A549 (cell line): ENCODE measurements at regions not wholly inside any gene's neighbourhood (a gene's known extent, or its start where the extent isn't known, plus 50 kb on each side); places are given as distances from the start of the nearest gene placed in this dataset.
"Not testable (repeated sequence)": the region's sequence is repeated elsewhere in the genome, so short reads cannot be mapped to it uniquely, and the experiment has no call there.

Experiments
- ATAC-seq, 2 experiments: fragments of 200-7000 bp in 1 of 2; fragments of >200 bp in 1 of 2; cut with Nextera tagmentation in 1 of 2; cut with Tn5 transposase in 1 of 2; 3 replicates each; pipeline versions ENCODE4 v1.8.0 to v1.9.1; 2018 to 2020; ENCODE audit warnings: mild to moderate bottlenecking in 1 of 2, moderate library complexity in 1 of 2
- CTCF ChIA-PET: fragments of 300-600 bp; sonication (Branson Sonifier 250); formaldehyde crosslinking; extraction: SDS; loops from one replicate; lab custom pipeline; 2021; ENCODE audit warnings: antibody characterized with exemption, inconsistent platforms; lab: Yijun Ruan, JAX
- POLR2A ChIA-PET: fragments of 350-600 bp; formaldehyde crosslinking; extraction: SDS; loops from one replicate; lab custom pipeline; 2021; ENCODE audit warnings: antibody characterized with exemption, inconsistent platforms; lab: Yijun Ruan, JAX
- DNase-seq, 2 experiments: peaks; one replicate each; pipeline versions ENCODE4 v3.0.0 to v3.0.0-alpha.2; 2011 to 2016; ENCODE audit warnings: low read depth in 1 of 2, low spot score in 1 of 2
- FAIRE-seq: peaks from 2 replicates; lab custom pipeline; 2011; peaks lifted over from hg19 to GRCh38; lab: Jason Lieb, UNC
- H3K27ac ChIP-seq, 2 experiments: fragments of >200 bp; sonication (Bioruptor Twin); formaldehyde crosslinking; 3 replicates each; pipeline ENCODE4 v1.5.1; 2016 to 2017
- H3K4me1 ChIP-seq: fragments of >200 bp; sonication (Bioruptor Twin); formaldehyde crosslinking; 3 replicates; pipeline ENCODE4 v1.6.1; 2016
- H3K4me2 ChIP-seq: fragments of >200 bp; sonication (Bioruptor Twin); formaldehyde crosslinking; 3 replicates; pipeline ENCODE4 v1.6.1; 2016
- H3K4me3 ChIP-seq: fragments of >200 bp; sonication (Bioruptor Twin); formaldehyde crosslinking; 3 replicates; pipeline ENCODE4 v1.5.1; 2016
- H3K9me3 ChIP-seq: fragments of >200 bp; sonication (Bioruptor Twin); formaldehyde crosslinking; 3 replicates; pipeline ENCODE4 v1.6.1; 2016
- CBX2 ChIP-seq: fragments of 200-600 bp; sonication (generic); IDR thresholded peaks from 2 replicates; pipeline ENCODE4 v1.6.1; 2016; ENCODE audit warnings: low read depth, mild to moderate bottlenecking, borderline replicate concordance
- CEBPB ChIP-seq, 2 experiments: fragments of >200 bp in 1 of 2; sonication (Bioruptor Twin) in 1 of 2; formaldehyde crosslinking in 1 of 2; IDR thresholded peaks; 2 replicates each; pipeline ENCODE4 v1.6.1; 2012 to 2016
- EHF ChIP-seq: fragments of 250-450 bp; sonication (Bioruptor Pico); IDR thresholded peaks from 2 replicates; pipeline ENCODE4 v1.5.0; 2020; ENCODE audit warnings: mild to moderate bottlenecking
- ESRRA ChIP-seq: fragments of 150-350 bp; IDR thresholded peaks from 2 replicates; pipeline ENCODE4 v1.6.1; 2014; ENCODE audit warnings: mild to moderate bottlenecking, low read length, borderline replicate concordance
- FOXS1 ChIP-seq: fragments of 250-450 bp; sonication (Bioruptor Pico); IDR thresholded peaks from 2 replicates; pipeline ENCODE4 v1.5.0; 2020; ENCODE audit warnings: mild to moderate bottlenecking, moderate library complexity
- HOXB13 ChIP-seq: fragments of 250-450 bp; sonication (Bioruptor Pico); IDR thresholded peaks from 2 replicates; pipeline ENCODE4 v1.5.0; 2020; ENCODE audit warnings: low read depth, mild to moderate bottlenecking, moderate library complexity
- NPAS2 ChIP-seq: fragments of 250-450 bp; sonication (Bioruptor Pico); IDR thresholded peaks from 2 replicates; pipeline ENCODE4 v1.8.0; 2022; ENCODE audit warnings: mild to moderate bottlenecking, moderate library complexity, borderline replicate concordance
- POLR2AphosphoS2 ChIP-seq: conservative IDR thresholded peaks from 2 replicates; pipeline ENCODE4 v1.6.1; 2012; ENCODE audit warnings: low read length, improper control_type of control experiment, inconsistent platforms
- RFX5 ChIP-seq: fragments of 450-650 bp; IDR thresholded peaks from 2 replicates; pipeline ENCODE4 v1.7.1; 2014; ENCODE audit warnings: antibody characterized with exemption, mild to moderate bottlenecking, moderate library complexity
- SMC3 ChIP-seq: fragments of >200 bp; sonication (Bioruptor Twin); formaldehyde crosslinking; IDR thresholded peaks from 3 replicates; pipeline ENCODE4 v1.6.1; 2018; ENCODE audit warnings: inconsistent platforms
- SREBF2 ChIP-seq: fragments of 450-650 bp; IDR thresholded peaks from 2 replicates; pipeline ENCODE4 v1.6.1; 2014; ENCODE audit warnings: mild to moderate bottlenecking, moderate library complexity
- ZSCAN20 ChIP-seq: fragments of 250-450 bp; sonication (Bioruptor Pico); IDR thresholded peaks from 2 replicates; pipeline ENCODE4 v1.8.0; 2022; ENCODE audit warnings: mild to moderate bottlenecking, moderate library complexity
- WGBS: methylation state at CpG from one replicate; pipeline ENCODE4 v1.1.6; 2017; ENCODE audit errors: missing lambda C conversion rate; 5-methylcytosine and 5-hydroxymethylcytosine counted together
- TF ChIP-seq, protein P1 (sequence below): fragments of 250-450 bp; sonication (Bioruptor Pico); IDR thresholded peaks from 2 replicates; pipeline ENCODE4 v1.5.0; 2020; ENCODE audit warnings: low read depth, mild to moderate bottlenecking, moderate library complexity
- TF ChIP-seq, protein P2 (sequence below): fragments of 150-350 bp; IDR thresholded peaks from 2 replicates; pipeline ENCODE4 v1.6.1; 2014; ENCODE audit warnings: low read depth, mild to moderate bottlenecking, low read length
- TF ChIP-seq, protein P3 (sequence below): fragments of 450-650 bp; IDR thresholded peaks from 2 replicates; pipeline ENCODE4 v1.6.1; 2014; ENCODE audit warnings: antibody characterized with exemption
- TF ChIP-seq, protein P4 (sequence below): fragments of >200 bp; sonication (Bioruptor Twin); formaldehyde crosslinking; IDR thresholded peaks from 3 replicates; pipeline ENCODE4 v1.6.1; 2016
- TF ChIP-seq, protein P5 (sequence below): IDR thresholded peaks from 2 replicates; pipeline ENCODE4 v1.6.1; 2012

- DNase-seq (no peak), ATAC-seq (no peak)
- TF ChIP-seq, protein P1, sequence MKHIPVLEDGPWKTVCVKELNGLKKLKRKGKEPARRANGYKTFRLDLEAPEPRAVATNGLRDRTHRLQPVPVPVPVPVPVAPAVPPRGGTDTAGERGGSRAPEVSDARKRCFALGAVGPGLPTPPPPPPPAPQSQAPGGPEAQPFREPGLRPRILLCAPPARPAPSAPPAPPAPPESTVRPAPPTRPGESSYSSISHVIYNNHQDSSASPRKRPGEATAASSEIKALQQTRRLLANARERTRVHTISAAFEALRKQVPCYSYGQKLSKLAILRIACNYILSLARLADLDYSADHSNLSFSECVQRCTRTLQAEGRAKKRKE (CRISPR knock-in tag): no peak
- TF ChIP-seq, protein P2, sequence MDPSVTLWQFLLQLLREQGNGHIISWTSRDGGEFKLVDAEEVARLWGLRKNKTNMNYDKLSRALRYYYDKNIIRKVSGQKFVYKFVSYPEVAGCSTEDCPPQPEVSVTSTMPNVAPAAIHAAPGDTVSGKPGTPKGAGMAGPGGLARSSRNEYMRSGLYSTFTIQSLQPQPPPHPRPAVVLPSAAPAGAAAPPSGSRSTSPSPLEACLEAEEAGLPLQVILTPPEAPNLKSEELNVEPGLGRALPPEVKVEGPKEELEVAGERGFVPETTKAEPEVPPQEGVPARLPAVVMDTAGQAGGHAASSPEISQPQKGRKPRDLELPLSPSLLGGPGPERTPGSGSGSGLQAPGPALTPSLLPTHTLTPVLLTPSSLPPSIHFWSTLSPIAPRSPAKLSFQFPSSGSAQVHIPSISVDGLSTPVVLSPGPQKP: no peak
- no peak for TF ChIP-seq ESRRA
- TF ChIP-seq CBX2: no peak
- TF ChIP-seq RFX5: no peak
- TF ChIP-seq HOXB13 (CRISPR knock-in tag): no peak
- TF ChIP-seq SREBF2: no peak
- TF ChIP-seq CEBPB (IDR thresholded peaks at IDR 0.05): no peak
- TF ChIP-seq NPAS2 (CRISPR knock-in tag): no peak
- TF ChIP-seq, protein P3, sequence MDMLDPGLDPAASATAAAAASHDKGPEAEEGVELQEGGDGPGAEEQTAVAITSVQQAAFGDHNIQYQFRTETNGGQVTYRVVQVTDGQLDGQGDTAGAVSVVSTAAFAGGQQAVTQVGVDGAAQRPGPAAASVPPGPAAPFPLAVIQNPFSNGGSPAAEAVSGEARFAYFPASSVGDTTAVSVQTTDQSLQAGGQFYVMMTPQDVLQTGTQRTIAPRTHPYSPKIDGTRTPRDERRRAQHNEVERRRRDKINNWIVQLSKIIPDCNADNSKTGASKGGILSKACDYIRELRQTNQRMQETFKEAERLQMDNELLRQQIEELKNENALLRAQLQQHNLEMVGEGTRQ: no peak
- no peak for TF ChIP-seq EHF (CRISPR knock-in tag)
- TF ChIP-seq SMC3: no peak
- TF ChIP-seq ZSCAN20 (CRISPR knock-in tag): no peak
- TF ChIP-seq, protein P4, sequence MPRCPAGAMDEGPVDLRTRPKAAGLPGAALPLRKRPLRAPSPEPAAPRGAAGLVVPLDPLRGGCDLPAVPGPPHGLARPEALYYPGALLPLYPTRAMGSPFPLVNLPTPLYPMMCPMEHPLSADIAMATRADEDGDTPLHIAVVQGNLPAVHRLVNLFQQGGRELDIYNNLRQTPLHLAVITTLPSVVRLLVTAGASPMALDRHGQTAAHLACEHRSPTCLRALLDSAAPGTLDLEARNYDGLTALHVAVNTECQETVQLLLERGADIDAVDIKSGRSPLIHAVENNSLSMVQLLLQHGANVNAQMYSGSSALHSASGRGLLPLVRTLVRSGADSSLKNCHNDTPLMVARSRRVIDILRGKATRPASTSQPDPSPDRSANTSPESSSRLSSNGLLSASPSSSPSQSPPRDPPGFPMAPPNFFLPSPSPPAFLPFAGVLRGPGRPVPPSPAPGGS: no peak
- TF ChIP-seq POLR2AphosphoS2: no peak
- TF ChIP-seq, protein P5, sequence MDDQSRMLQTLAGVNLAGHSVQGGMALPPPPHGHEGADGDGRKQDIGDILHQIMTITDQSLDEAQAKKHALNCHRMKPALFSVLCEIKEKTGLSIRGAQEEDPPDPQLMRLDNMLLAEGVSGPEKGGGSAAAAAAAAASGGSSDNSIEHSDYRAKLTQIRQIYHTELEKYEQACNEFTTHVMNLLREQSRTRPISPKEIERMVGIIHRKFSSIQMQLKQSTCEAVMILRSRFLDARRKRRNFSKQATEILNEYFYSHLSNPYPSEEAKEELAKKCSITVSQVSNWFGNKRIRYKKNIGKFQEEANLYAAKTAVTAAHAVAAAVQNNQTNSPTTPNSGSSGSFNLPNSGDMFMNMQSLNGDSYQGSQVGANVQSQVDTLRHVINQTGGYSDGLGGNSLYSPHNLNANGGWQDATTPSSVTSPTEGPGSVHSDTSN: no peak
- no peak for TF ChIP-seq FOXS1 (CRISPR knock-in tag)
- TF ChIP-seq, all 56 proteins: peak for 0
- CTCF ChIA-PET: no interaction called here
- Histone ChIP-seq H3K4me2 (no peak overlapping the region), H3K4me3 (no peak overlapping the region), H3K4me1 (no peaks in the 10 kb centered on the region), H3K27ac (no peak overlapping the region), H3K9me3 (no peaks in the 10 kb centered on the region)
- POLR2A ChIA-PET: no interaction called here
- FAIRE-seq: no peak
Measured at GRCh38 chr1:121595089-121595488, 410.3 kb downstream of the SRGAP2C start.

DNA sequence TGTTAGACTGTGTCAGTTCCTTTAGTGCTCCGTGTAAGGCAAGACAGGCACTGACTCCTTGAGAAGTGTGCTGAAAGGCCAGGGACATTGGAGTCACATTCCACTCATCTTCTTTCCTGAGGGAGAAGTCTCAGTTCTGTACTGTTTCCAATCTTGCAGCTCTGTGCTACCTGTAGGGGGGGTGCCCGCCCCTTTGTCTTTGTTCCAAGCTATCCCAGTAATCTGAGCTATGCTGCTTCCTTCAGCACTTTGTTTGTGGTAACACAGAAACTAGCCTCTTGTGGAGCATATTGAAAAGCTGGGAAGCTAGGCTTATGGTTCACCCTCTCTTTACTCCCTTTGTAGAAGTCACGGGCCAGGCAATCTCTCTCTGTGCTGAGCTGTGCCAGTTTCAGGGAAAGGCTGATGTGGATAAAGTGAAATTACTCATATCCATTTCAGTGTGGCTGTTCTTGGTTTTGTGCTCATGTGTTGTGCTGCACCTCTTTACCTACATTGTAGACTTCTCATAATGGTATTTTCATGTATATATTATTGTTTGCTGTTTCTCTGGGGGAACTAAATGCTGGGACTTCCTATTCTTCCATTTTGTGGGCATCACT, 420.2 kb downstream of the SRGAP2C start:
- H3K4me3 ChIP-seq, ATAC-seq, CTCF ChIA-PET, POLR2A ChIA-PET, H3K4me1 ChIP-seq, FAIRE-seq, H3K4me2 ChIP-seq, H3K9me3 ChIP-seq, DNase-seq, H3K27ac ChIP-seq: not testable (repeated sequence)
- WGBS: no CpG with 5 or more reads among the region's 3 CpGs

GRCh38 chr1:121607499-121607898, 422.7 kb downstream of the SRGAP2C start:
- H3K27ac ChIP-seq, FAIRE-seq, ATAC-seq, H3K4me2 ChIP-seq, H3K4me1 ChIP-seq, H3K4me3 ChIP-seq, H3K9me3 ChIP-seq, POLR2A ChIA-PET, DNase-seq, CTCF ChIA-PET: not testable (repeated sequence)
- WGBS: no CpG with 5 or more reads among the region's 2 CpGs
